H1 (cell line): ENCODE measurements at regions not wholly inside any gene's neighbourhood (a gene's known extent, or its start where the extent isn't known, plus 50 kb on each side); places are given as distances from the start of the nearest gene placed in this dataset.

ENCODE experiments used
- CTCF ChIA-PET: fragments of 300-600 bp; sonication (Branson Sonifier 250); formaldehyde crosslinking; loops from one replicate; lab custom pipeline; 2021; ENCODE audit not compliant: partially characterized antibody; lab: Charles Lee
- POLR2A ChIA-PET: fragments of 300-600 bp; sonication (Branson Sonifier 250); formaldehyde crosslinking; loops from one replicate; lab custom pipeline; 2021; ENCODE audit warnings: inconsistent platforms; ENCODE audit not compliant: partially characterized antibody; lab: Charles Lee
- DNase-seq, 2 experiments: peaks; one replicate each; pipeline versions ENCODE4 v3.0.0 to v3.0.0-alpha.2; 2010 to 2022; ENCODE audit warnings: low spot score in 2 of 2, low read depth in 1 of 2, mixed read lengths in 1 of 2
- FAIRE-seq: peaks from 2 replicates; lab custom pipeline; 2011; peaks lifted over from hg19 to GRCh38; lab: Jason Lieb, UNC
- H2AFZ ChIP-seq: 2 replicates; pipeline ENCODE4 v1.8.1; 2012; ENCODE audit warnings: low read length, inconsistent platforms
- H2AK5ac ChIP-seq: 2 replicates; pipeline ENCODE4 v1.6.1; 2013; ENCODE audit warnings: low read depth, low read length
- H2BK120ac ChIP-seq: replicated peaks from 2 replicates; pipeline ENCODE3; 2013; ENCODE audit warnings: low read depth, low read length, inconsistent platforms
- H2BK12ac ChIP-seq: 2 replicates; pipeline ENCODE4 v1.6.1; 2013; ENCODE audit warnings: low read depth, low read length
- H2BK15ac ChIP-seq: 2 replicates; pipeline ENCODE4 v1.6.1; 2013; ENCODE audit warnings: low read length
- H2BK20ac ChIP-seq: 2 replicates; pipeline ENCODE4 v1.6.1; 2013; ENCODE audit warnings: low read length
- H2BK5ac ChIP-seq: 2 replicates; pipeline ENCODE4 v1.6.1; 2013; ENCODE audit warnings: low read depth, low read length
- H3K14ac ChIP-seq: 2 replicates; pipeline ENCODE4 v1.6.1; 2013; ENCODE audit warnings: inconsistent platforms; ENCODE audit not compliant: insufficient read length
- H3K18ac ChIP-seq: 2 replicates; pipeline ENCODE4 v1.6.1; 2013; ENCODE audit warnings: low read length; ENCODE audit errors: extremely low read depth
- H3K23ac ChIP-seq: 2 replicates; pipeline ENCODE4 v1.6.1; 2013; ENCODE audit warnings: inconsistent platforms; ENCODE audit not compliant: insufficient read length
- H3K23me2 ChIP-seq: 2 replicates; pipeline ENCODE4 v1.6.1; 2013; ENCODE audit warnings: low read depth, low read length
- H3K27ac ChIP-seq: 2 replicates; pipeline ENCODE4 v1.6.1; 2011; ENCODE audit warnings: low read depth, low read length, inconsistent platforms
- H3K27me3 ChIP-seq, 4 experiments: replicated peaks in 1 of 4; 1 replicate in 1 of 4; 2 replicates in 3 of 4; pipeline versions ENCODE4 v1.6.1 to v1.8.1; 2011 to 2013; ENCODE audit warnings: low read length in 3 of 4, mild to moderate bottlenecking in 3 of 4, inconsistent platforms in 2 of 4, mixed read lengths in 2 of 4, moderate library complexity in 1 of 4; ENCODE audit not compliant: control insufficient read depth in 3 of 4, insufficient read depth in 3 of 4; ENCODE audit errors: extremely low read depth in 1 of 4
- H3K36me3 ChIP-seq, 4 experiments: 2 replicates each; pipeline versions ENCODE4 v1.6.1 to v1.8.1; 2011 to 2013; ENCODE audit warnings: mild to moderate bottlenecking in 4 of 4, low read length in 3 of 4, moderate library complexity in 2 of 4, control low read depth in 1 of 4, inconsistent platforms in 1 of 4; ENCODE audit not compliant: insufficient read depth in 4 of 4, control insufficient read depth in 2 of 4
- H3K4ac ChIP-seq: replicated peaks from 2 replicates; pipeline ENCODE3; 2013; ENCODE audit warnings: low read length, low read depth, mixed read lengths, inconsistent platforms; ENCODE audit not compliant: insufficient read length
- H3K4me1 ChIP-seq, 4 experiments: replicated peaks in 1 of 4; 1 replicate in 1 of 4; 2 replicates in 3 of 4; pipeline versions ENCODE4 v1.6.1 to v1.8.1; 2011 to 2013; ENCODE audit warnings: low read length in 3 of 4, inconsistent platforms in 2 of 4, mixed read lengths in 1 of 4; ENCODE audit not compliant: insufficient read depth in 4 of 4, control insufficient read depth in 3 of 4
- H3K4me2 ChIP-seq, 2 experiments: 2 replicates each; pipeline versions ENCODE4 v1.6.1 to v1.8.1; 2011 to 2013; ENCODE audit warnings: low read depth in 2 of 2, low read length in 2 of 2, control low read depth in 1 of 2, inconsistent platforms in 1 of 2, mild to moderate bottlenecking in 1 of 2; ENCODE audit not compliant: insufficient read depth in 1 of 2
- H3K4me3 ChIP-seq, 4 experiments: fragments of 200-600, 300-600 bp in 1 of 4; sonication (generic), shearing (Covaris generic), sonication (Bioruptor Twin) in 1 of 4; 2 replicates each; pipeline versions ENCODE4 v1.5.1 to v1.8.1; 2011 to 2016; ENCODE audit warnings: low read length in 4 of 4, low read depth in 3 of 4, control low read depth in 2 of 4, inconsistent platforms in 2 of 4, mild to moderate bottlenecking in 2 of 4, mixed read lengths in 1 of 4, moderate library complexity in 1 of 4; ENCODE audit not compliant: insufficient read depth in 2 of 4; ENCODE audit errors: extremely low read depth in 1 of 4
- H3K56ac ChIP-seq: replicated peaks from 2 replicates; pipeline ENCODE3; 2013; ENCODE audit warnings: low read depth, mild to moderate bottlenecking, mixed read lengths, low read length, inconsistent platforms; ENCODE audit not compliant: insufficient read length
- H3K79me1 ChIP-seq: 2 replicates; pipeline ENCODE4 v1.6.1; 2013; ENCODE audit warnings: low read depth, low read length, control low read depth
- H3K79me2 ChIP-seq, 2 experiments: 2 replicates each; pipeline versions ENCODE4 v1.6.1 to v1.8.1; 2012 to 2013; ENCODE audit warnings: low read length in 2 of 2, mild to moderate bottlenecking in 2 of 2, inconsistent platforms in 1 of 2; ENCODE audit not compliant: insufficient read depth in 2 of 2, control insufficient read depth in 1 of 2
- H3K9ac ChIP-seq, 4 experiments: replicated peaks in 1 of 4; 1 replicate in 1 of 4; 2 replicates in 3 of 4; pipeline versions ENCODE4 v1.6.1 to v1.8.1; 2011 to 2013; ENCODE audit warnings: low read depth in 3 of 4, low read length in 3 of 4, control low read depth in 2 of 4, mild to moderate bottlenecking in 2 of 4, moderate library complexity in 2 of 4, inconsistent platforms in 1 of 4; ENCODE audit errors: extremely low read depth in 1 of 4
- H3K9me3 ChIP-seq, 2 experiments: 2 replicates each; pipeline versions ENCODE4 v1.6.1 to v1.8.1; 2012 to 2013; ENCODE audit warnings: mild to moderate bottlenecking in 2 of 2, moderate library complexity in 2 of 2, control low read depth in 1 of 2, inconsistent platforms in 1 of 2, low read depth in 1 of 2, low read length in 1 of 2, mixed read lengths in 1 of 2; ENCODE audit not compliant: insufficient read depth in 2 of 2
- H4K20me1 ChIP-seq, 2 experiments: replicated peaks in 1 of 2; 2 replicates each; pipeline versions ENCODE3 to v1.8.1; 2011 to 2013; ENCODE audit warnings: inconsistent platforms in 2 of 2, low read length in 2 of 2, mild to moderate bottlenecking in 1 of 2; ENCODE audit not compliant: insufficient read depth in 2 of 2, control insufficient read depth in 1 of 2
- H4K5ac ChIP-seq: 2 replicates; pipeline ENCODE4 v1.6.1; 2013; ENCODE audit warnings: low read length, low read depth, mixed read lengths, inconsistent platforms; ENCODE audit not compliant: insufficient read length
- H4K8ac ChIP-seq: 2 replicates; pipeline ENCODE4 v1.8.0; 2013; ENCODE audit warnings: mild to moderate bottlenecking, moderate library complexity, low read length, inconsistent platforms; ENCODE audit not compliant: insufficient read depth; ENCODE audit errors: extremely low read depth
- H4K91ac ChIP-seq: replicated peaks from 2 replicates; pipeline ENCODE3; 2013; ENCODE audit warnings: low read length, mixed read lengths, inconsistent platforms; ENCODE audit not compliant: insufficient read length
- CBX5 ChIP-seq: fragments of 300-800, 300-1000 bp; sonication (generic); IDR thresholded peaks from 2 replicates; pipeline ENCODE4 v1.7.1; 2016; ENCODE audit warnings: antibody characterized with exemption, low read length, low read depth
- JUN ChIP-seq: IDR thresholded peaks from 2 replicates; pipeline ENCODE4 v1.6.1; 2011; ENCODE audit warnings: low read depth, mild to moderate bottlenecking, improper control_type of control experiment, low read length
- POU5F1 ChIP-seq: IDR thresholded peaks from 2 replicates; pipeline ENCODE4 v1.6.1; 2011; ENCODE audit warnings: low read depth, mild to moderate bottlenecking, low read length, moderate library complexity
- SIN3A ChIP-seq, 2 experiments: IDR thresholded peaks in 1 of 2; conservative IDR thresholded peaks in 1 of 2; 2 replicates each; pipeline ENCODE4 v1.6.1; 2011 to 2012; ENCODE audit warnings: low read length in 2 of 2, improper control_type of control experiment in 1 of 2, low read depth in 1 of 2, mild to moderate bottlenecking in 1 of 2
- WGBS, 2 experiments: shearing (Covaris generic) in 1 of 2; methylation state at CpG; one replicate each; pipeline versions ENCODE4 v1.1.6 to v1.1.7; 2013 to 2015; ENCODE audit warnings: low lambda C conversion rate in 2 of 2, mixed read lengths in 2 of 2, inconsistent platforms in 1 of 2, low coverage in 1 of 2, missing lambda C conversion rate in 1 of 2; ENCODE audit not compliant: insufficient replicate concordance in 2 of 2, insufficient coverage in 1 of 2, insufficient read length in 1 of 2; ENCODE audit errors: extremely low coverage in 1 of 2, missing lambda C conversion rate in 1 of 2; 5-methylcytosine and 5-hydroxymethylcytosine counted together
- TF ChIP-seq, protein P1 (sequence below): IDR thresholded peaks from 2 replicates; pipeline ENCODE4 v1.6.1; 2011; ENCODE audit warnings: low read length, improper control_type of control experiment

DNA sequence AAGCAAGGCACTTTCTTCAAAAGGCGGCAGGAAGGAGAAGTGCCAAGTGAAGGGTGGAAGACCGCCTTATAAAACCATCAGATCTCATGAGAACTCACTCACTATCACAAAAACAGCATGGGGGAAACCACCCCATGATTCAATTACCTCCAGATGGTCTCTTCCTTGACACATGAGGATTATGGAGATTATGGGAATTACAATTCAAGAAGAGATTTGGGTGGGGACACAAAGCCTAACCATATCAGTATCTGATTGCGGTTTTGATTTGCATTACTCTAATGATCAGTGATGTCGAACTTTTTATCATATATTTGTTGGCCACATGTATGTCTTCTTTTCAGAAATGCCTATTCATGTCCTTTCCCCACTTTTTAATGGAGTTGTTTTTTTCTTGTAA is 549.3 kb upstream of the IL12A start:
- TF ChIP-seq, protein P1, sequence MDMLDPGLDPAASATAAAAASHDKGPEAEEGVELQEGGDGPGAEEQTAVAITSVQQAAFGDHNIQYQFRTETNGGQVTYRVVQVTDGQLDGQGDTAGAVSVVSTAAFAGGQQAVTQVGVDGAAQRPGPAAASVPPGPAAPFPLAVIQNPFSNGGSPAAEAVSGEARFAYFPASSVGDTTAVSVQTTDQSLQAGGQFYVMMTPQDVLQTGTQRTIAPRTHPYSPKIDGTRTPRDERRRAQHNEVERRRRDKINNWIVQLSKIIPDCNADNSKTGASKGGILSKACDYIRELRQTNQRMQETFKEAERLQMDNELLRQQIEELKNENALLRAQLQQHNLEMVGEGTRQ, result no peak
- TF ChIP-seq JUN (no peak), SIN3A (conservative IDR thresholded peaks at IDR 0.05 in 1 of 2, IDR thresholded peaks at IDR 0.05 in 1 of 2; ENCODE audit: low read depth in 1 of 2, low read length in 2 of 2) (no peak), CBX5 (no peak), POU5F1 (no peak)
- H3K79me2 ChIP-seq, result no peaks in the 10 kb centered on the region
- WGBS, 2 experiments, result 92% methylated on average over 4 of the region's 4 CpGs; no CpG with 5 or more reads in 1 of the 2 experiments
- H2BK120ac ChIP-seq, result no peak overlapping the region
- no peak overlapping the region for H3K4ac ChIP-seq
- no peaks in the 10 kb centered on the region for H3K79me1 ChIP-seq
- no peak overlapping the region for H3K23ac ChIP-seq
- H2AK5ac ChIP-seq, result no peak overlapping the region
- no peak overlapping the region for H3K4me3 ChIP-seq
- DNase-seq (no peak), FAIRE-seq (no peak)
- H3K4me2 ChIP-seq, result no peak overlapping the region
- no peak overlapping the region for H2BK15ac ChIP-seq
- no peak overlapping the region for H3K14ac ChIP-seq
- H3K23me2 ChIP-seq, result no peaks in the 10 kb centered on the region
- no peak overlapping the region for H4K5ac ChIP-seq
- no peak overlapping the region for H3K56ac ChIP-seq
- H4K20me1 ChIP-seq, result no peaks in the 10 kb centered on the region
- H3K9me3 ChIP-seq, result no peaks in the 10 kb centered on the region
- H3K36me3 ChIP-seq, result no peaks in the 10 kb centered on the region
- no peak overlapping the region for H4K91ac ChIP-seq
- no peaks in the 10 kb centered on the region for H3K27me3 ChIP-seq
- no peak overlapping the region for H2BK12ac ChIP-seq
- CTCF ChIA-PET, result no interaction called here
- H3K18ac ChIP-seq, result no peak overlapping the region
- POLR2A ChIA-PET, result no interaction called here
- H2AFZ ChIP-seq, result no peak overlapping the region
- no peak overlapping the region for H2BK5ac ChIP-seq
- H3K9ac ChIP-seq, result no peak overlapping the region
- no peaks in the 10 kb centered on the region for H3K4me1 ChIP-seq
- no peak overlapping the region for H2BK20ac ChIP-seq
- H3K27ac ChIP-seq, result no peak overlapping the region
- no peak overlapping the region for H4K8ac ChIP-seq
